ENCODE measurements at regions not wholly inside any gene's neighbourhood (a gene's known extent, or its start where the extent isn't known, plus 50 kb on each side); places are given as distances from the start of the nearest gene placed in this dataset.

DNA sequence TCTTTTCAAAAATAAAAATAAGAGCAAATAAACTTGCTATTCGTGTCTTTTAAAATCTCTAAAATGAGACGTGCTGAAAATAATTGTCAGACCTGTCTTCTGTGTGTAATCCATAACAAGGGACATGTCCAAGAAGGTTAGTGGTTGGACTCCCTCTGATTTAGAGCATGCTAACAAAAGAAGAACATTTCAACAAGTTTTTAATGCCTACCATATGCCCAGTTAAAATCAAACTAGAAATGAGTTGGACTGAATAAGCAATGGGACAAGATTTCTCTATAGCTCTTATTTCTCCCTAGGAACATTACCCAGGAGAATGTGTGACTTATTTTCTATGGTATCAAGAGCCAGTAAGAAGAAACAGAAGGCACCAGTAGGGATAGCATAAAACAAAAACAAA lies 689.7 kb upstream of the SOX9 start:
- TF ChIP-seq POLR2A (IDR thresholded peaks at IDR 0.05; ENCODE audit: low read depth, low read length): no peak
- no peak for TF ChIP-seq TAF1 (IDR thresholded peaks at IDR 0.05; ENCODE audit: low read depth, low read length)
- no peak for TF ChIP-seq PAX5 (IDR thresholded peaks at IDR 0.05; ENCODE audit: insufficient read depth, low read length, severe bottlenecking)
